SK-N-MC (cell line): ENCODE measurements at regions not wholly inside any gene's neighbourhood (a gene's known extent, or its start where the extent isn't known, plus 50 kb on each side); places are given as distances from the start of the nearest gene placed in this dataset.

ENCODE experiments used
- EZH2 ChIP-seq: fragments of 200-600 bp; sonication (generic); IDR thresholded peaks from one replicate; pipeline ENCODE4 v1.6.1; 2017; ENCODE audit warnings: antibody characterized with exemption
- POLR2AphosphoS5 ChIP-seq: IDR thresholded peaks from 2 replicates; pipeline ENCODE4 v1.6.1; 2012; ENCODE audit warnings: mild to moderate bottlenecking, low read depth, low read length, borderline replicate concordance

GRCh38 chr2:239530749-239531316 is 130.0 kb upstream of the HDAC4 start:
- no peak for TF ChIP-seq POLR2AphosphoS5
- no peak for TF ChIP-seq EZH2
